ENCODE measurements at regions not wholly inside any gene's neighbourhood (a gene's known extent, or its start where the extent isn't known, plus 50 kb on each side); places are given as distances from the start of the nearest gene placed in this dataset.

DNA sequence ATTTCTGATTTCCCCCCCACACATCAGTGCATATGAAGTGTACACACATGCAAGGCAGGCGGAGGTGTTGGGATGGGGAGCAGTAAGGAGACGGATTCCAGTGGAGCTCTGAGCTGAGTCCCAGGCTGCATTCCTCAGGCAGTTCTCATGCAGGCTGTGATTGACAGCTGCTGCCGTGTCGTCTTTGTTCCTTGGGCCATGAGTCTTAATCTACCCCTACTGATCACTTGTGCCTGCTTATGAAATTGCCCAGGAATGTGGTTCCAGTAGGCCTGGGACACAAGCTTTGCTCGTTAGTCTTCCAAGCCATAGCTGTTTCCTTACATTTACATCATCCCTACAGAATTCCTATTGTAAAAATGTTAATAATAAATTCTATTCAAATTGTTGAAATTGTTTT, 1241.9 kb downstream of the UQCRFS1 start:
- TF ChIP-seq, protein P1, sequence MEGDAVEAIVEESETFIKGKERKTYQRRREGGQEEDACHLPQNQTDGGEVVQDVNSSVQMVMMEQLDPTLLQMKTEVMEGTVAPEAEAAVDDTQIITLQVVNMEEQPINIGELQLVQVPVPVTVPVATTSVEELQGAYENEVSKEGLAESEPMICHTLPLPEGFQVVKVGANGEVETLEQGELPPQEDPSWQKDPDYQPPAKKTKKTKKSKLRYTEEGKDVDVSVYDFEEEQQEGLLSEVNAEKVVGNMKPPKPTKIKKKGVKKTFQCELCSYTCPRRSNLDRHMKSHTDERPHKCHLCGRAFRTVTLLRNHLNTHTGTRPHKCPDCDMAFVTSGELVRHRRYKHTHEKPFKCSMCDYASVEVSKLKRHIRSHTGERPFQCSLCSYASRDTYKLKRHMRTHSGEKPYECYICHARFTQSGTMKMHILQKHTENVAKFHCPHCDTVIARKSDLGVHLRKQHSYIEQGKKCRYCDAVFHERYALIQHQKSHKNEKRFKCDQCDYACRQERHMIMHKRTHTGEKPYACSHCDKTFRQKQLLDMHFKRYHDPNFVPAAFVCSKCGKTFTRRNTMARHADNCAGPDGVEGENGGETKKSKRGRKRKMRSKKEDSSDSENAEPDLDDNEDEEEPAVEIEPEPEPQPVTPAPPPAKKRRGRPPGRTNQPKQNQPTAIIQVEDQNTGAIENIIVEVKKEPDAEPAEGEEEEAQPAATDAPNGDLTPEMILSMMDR (IDR thresholded peaks at IDR 0.05; ENCODE audit: insufficient read depth, low read length): no peak
- TF ChIP-seq SPI1 (IDR thresholded peaks at IDR 0.05; ENCODE audit: borderline replicate concordance, low read depth) (no peak), POLR2AphosphoS5 (IDR thresholded peaks at IDR 0.05; ENCODE audit: low read depth) (no peak), GABPA (IDR thresholded peaks at IDR 0.05; ENCODE audit: low read depth) (no peak)
- TF ChIP-seq, protein P2, sequence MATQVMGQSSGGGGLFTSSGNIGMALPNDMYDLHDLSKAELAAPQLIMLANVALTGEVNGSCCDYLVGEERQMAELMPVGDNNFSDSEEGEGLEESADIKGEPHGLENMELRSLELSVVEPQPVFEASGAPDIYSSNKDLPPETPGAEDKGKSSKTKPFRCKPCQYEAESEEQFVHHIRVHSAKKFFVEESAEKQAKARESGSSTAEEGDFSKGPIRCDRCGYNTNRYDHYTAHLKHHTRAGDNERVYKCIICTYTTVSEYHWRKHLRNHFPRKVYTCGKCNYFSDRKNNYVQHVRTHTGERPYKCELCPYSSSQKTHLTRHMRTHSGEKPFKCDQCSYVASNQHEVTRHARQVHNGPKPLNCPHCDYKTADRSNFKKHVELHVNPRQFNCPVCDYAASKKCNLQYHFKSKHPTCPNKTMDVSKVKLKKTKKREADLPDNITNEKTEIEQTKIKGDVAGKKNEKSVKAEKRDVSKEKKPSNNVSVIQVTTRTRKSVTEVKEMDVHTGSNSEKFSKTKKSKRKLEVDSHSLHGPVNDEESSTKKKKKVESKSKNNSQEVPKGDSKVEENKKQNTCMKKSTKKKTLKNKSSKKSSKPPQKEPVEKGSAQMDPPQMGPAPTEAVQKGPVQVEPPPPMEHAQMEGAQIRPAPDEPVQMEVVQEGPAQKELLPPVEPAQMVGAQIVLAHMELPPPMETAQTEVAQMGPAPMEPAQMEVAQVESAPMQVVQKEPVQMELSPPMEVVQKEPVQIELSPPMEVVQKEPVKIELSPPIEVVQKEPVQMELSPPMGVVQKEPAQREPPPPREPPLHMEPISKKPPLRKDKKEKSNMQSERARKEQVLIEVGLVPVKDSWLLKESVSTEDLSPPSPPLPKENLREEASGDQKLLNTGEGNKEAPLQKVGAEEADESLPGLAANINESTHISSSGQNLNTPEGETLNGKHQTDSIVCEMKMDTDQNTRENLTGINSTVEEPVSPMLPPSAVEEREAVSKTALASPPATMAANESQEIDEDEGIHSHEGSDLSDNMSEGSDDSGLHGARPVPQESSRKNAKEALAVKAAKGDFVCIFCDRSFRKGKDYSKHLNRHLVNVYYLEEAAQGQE (IDR thresholded peaks at IDR 0.05; ENCODE audit: insufficient replicate concordance, low read depth): no peak
- DNase-seq (ENCODE audit: low read depth in 1 of 2, low spot score in 1 of 2): no peak
- no peak overlapping the region for H3K4me3 ChIP-seq (replicated peaks; ENCODE audit: insufficient read depth, low read length)

DNA sequence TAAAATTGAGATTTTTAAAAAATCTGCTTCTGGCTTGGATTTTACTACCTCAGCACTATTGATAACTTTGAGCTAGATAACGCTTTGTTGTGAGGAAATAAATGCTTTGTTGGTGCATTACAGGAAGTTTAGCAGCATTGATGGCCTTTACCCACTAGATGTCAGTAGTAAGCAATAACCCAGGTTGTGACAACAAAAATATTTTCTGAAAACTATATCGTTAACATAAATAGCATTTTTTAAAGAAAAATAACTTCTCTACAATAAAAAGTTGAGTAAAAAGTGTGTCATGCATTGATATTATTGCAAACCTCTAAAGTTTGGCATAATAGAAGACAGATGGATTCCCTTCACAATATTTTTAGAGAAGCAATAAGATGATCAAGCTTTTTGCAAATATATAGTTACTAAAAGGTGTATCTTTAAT, 1246.5 kb downstream of the UQCRFS1 start:
- Histone ChIP-seq H3K27ac (replicated peaks) (no peak overlapping the region), H3K27me3 (ENCODE audit: insufficient read depth, poor library complexity, severe bottlenecking) (no peaks in the 10 kb centered on the region), H3K4me3 (replicated peaks; ENCODE audit: insufficient read depth, low read length) (no peak overlapping the region)
- TF ChIP-seq, protein P1 (IDR thresholded peaks at IDR 0.05; ENCODE audit: insufficient read depth, low read length): peak; percentile 52
- TF ChIP-seq GABPA (IDR thresholded peaks at IDR 0.05; ENCODE audit: low read depth): no peak
- DNase-seq (ENCODE audit: low read depth in 1 of 2, low spot score in 1 of 2): no peak

More for the DNA sequence above, 1241.9 kb downstream of the UQCRFS1 start:
- Histone ChIP-seq H3K27me3 (ENCODE audit: insufficient read depth, poor library complexity, severe bottlenecking) (no peaks in the 10 kb centered on the region), H3K27ac (replicated peaks) (no peak overlapping the region)

DNA sequence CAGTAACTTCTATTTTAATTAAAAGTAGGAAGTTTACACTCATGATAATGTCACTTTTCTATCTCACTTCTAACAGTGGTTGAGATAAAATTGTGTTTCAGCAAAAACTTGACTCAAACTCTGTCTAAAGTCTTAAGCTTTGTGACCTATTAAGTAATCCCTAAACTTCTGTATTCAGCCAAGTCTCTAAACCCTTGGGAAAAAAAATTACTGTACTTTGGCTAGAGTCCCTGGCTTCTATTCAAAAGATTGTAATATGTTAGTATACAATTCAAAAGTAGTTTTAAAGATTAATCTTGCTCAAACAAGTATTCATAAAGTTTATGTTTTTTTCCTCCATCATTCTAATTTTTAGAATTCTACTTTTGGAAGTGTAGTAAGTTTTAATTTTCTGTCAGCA, 1248.8 kb downstream of the UQCRFS1 start:
- Histone ChIP-seq H3K27ac (replicated peaks) (no peak overlapping the region), H3K4me3 (replicated peaks; ENCODE audit: insufficient read depth, low read length) (no peak overlapping the region), H3K27me3 (ENCODE audit: insufficient read depth, poor library complexity, severe bottlenecking) (no peaks in the 10 kb centered on the region)
- DNase-seq (ENCODE audit: low read depth in 1 of 2, low spot score in 1 of 2): no peak
- TF ChIP-seq GABPA (IDR thresholded peaks at IDR 0.05; ENCODE audit: low read depth) (no peak), POLR2AphosphoS5 (IDR thresholded peaks at IDR 0.05; ENCODE audit: low read depth) (no peak), SPI1 (IDR thresholded peaks at IDR 0.05; ENCODE audit: borderline replicate concordance, low read depth) (no peak)
- TF ChIP-seq, protein P1 (IDR thresholded peaks at IDR 0.05; ENCODE audit: insufficient read depth, low read length): no peak
- TF ChIP-seq, protein P2 (IDR thresholded peaks at IDR 0.05; ENCODE audit: insufficient replicate concordance, low read depth): no peak

DNA sequence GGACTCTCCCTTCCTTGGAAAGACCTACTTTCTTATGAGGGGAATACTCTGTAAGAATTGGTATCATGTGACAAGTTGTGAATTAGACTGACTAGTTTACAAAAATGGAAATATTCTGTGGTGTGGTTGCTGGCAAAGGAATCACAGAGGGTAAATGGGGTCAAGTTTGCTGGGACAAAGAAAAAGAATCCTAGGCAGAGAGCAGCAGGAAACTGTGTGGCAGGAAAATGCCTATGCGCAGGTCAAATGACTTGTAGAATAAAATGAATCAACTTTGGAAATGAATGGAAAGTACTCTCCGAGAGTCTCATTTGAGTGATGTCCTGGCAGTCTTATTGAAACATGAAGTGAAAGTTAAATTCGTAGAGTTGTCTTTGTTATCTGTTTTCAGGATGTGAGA, 1250.7 kb downstream of the UQCRFS1 start:
- no peak for TF ChIP-seq POLR2AphosphoS5 (IDR thresholded peaks at IDR 0.05; ENCODE audit: low read depth)
- TF ChIP-seq GABPA (IDR thresholded peaks at IDR 0.05; ENCODE audit: low read depth): no peak
- no peak for DNase-seq (ENCODE audit: low read depth in 1 of 2, low spot score in 1 of 2)
- no peak overlapping the region for H3K27ac ChIP-seq (replicated peaks)

More for the DNA sequence above, 1250.7 kb downstream of the UQCRFS1 start:
- H3K27me3 ChIP-seq (ENCODE audit: insufficient read depth, poor library complexity, severe bottlenecking): no peaks in the 10 kb centered on the region
- H3K4me3 ChIP-seq (replicated peaks; ENCODE audit: insufficient read depth, low read length): no peak overlapping the region
